ENCODE measurements at regions not wholly inside any gene's neighbourhood (a gene's known extent, or its start where the extent isn't known, plus 50 kb on each side); places are given as distances from the start of the nearest gene placed in this dataset.

DNA sequence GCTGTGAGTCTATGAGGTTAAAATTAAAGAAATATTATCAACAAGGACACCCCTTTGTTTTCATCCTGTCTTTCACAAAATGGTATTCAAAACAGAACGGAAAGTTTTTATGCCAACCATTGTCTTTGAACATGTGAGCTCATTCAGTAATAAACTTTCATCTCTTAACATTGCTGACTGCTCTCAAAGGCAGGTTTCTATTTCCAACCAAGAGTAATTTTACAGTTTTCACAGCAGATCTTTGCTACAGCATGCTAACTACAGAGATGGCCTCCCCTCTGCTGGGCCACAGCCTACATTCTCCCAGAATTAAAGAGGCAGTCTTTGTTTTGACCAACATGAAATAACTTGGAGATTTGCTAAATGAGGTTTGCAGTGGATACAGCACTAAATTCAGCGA, 101.5 kb downstream of the DMRT2 start:
- no peak for TF ChIP-seq POLR2A (IDR thresholded peaks at IDR 0.05; ENCODE audit: extremely low read depth, insufficient read length)
- TF ChIP-seq, protein P1, sequence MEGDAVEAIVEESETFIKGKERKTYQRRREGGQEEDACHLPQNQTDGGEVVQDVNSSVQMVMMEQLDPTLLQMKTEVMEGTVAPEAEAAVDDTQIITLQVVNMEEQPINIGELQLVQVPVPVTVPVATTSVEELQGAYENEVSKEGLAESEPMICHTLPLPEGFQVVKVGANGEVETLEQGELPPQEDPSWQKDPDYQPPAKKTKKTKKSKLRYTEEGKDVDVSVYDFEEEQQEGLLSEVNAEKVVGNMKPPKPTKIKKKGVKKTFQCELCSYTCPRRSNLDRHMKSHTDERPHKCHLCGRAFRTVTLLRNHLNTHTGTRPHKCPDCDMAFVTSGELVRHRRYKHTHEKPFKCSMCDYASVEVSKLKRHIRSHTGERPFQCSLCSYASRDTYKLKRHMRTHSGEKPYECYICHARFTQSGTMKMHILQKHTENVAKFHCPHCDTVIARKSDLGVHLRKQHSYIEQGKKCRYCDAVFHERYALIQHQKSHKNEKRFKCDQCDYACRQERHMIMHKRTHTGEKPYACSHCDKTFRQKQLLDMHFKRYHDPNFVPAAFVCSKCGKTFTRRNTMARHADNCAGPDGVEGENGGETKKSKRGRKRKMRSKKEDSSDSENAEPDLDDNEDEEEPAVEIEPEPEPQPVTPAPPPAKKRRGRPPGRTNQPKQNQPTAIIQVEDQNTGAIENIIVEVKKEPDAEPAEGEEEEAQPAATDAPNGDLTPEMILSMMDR (IDR thresholded peaks at IDR 0.05; ENCODE audit: low read depth, low read length) = no peak

Data from NB4 (cell line).